ENCODE measurements at regions not wholly inside any gene's neighbourhood (a gene's known extent, or its start where the extent isn't known, plus 50 kb on each side); places are given as distances from the start of the nearest gene placed in this dataset.

DNA sequence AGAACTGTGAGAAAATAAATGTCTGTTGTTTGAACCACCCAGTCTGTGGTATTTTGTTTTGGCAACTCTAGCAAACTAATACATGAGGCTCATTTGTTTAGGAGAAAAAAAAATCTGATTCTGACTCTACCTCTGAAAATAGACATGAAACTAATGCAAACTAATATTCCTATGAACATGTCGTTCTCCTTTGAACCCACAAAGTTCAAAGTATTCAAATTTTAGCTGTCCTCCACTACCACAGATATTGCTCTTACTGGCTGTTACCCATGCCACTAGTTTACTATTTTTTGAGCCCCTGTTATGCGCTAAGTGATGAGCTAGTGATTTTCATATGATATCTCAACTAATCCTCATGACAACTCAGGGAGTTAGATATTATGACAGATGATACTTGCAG, 58.8 kb upstream of the ZNF804B start:
- TF ChIP-seq, protein P1, sequence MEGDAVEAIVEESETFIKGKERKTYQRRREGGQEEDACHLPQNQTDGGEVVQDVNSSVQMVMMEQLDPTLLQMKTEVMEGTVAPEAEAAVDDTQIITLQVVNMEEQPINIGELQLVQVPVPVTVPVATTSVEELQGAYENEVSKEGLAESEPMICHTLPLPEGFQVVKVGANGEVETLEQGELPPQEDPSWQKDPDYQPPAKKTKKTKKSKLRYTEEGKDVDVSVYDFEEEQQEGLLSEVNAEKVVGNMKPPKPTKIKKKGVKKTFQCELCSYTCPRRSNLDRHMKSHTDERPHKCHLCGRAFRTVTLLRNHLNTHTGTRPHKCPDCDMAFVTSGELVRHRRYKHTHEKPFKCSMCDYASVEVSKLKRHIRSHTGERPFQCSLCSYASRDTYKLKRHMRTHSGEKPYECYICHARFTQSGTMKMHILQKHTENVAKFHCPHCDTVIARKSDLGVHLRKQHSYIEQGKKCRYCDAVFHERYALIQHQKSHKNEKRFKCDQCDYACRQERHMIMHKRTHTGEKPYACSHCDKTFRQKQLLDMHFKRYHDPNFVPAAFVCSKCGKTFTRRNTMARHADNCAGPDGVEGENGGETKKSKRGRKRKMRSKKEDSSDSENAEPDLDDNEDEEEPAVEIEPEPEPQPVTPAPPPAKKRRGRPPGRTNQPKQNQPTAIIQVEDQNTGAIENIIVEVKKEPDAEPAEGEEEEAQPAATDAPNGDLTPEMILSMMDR (conservative IDR thresholded peaks at IDR 0.05; ENCODE audit: low read depth, low read length), result no peak
- TF ChIP-seq EZH2 (IDR thresholded peaks at IDR 0.05; ENCODE audit: borderline replicate concordance, low read depth, low read length, poor library complexity, severe bottlenecking), result no peak

Data from A673 (cell line).